HUES64 (cell line): ENCODE measurements at regions not wholly inside any gene's neighbourhood (a gene's known extent, or its start where the extent isn't known, plus 50 kb on each side); places are given as distances from the start of the nearest gene placed in this dataset.

Experiments used
- H3K27ac ChIP-seq: 2 replicates; pipeline ENCODE4 v1.7.0; 2013; ENCODE audit warnings: low read depth, low read length, inconsistent platforms
- H3K27me3 ChIP-seq: 2 replicates; pipeline ENCODE4 v1.6.1; 2013; ENCODE audit warnings: mild to moderate bottlenecking, low read length; ENCODE audit not compliant: insufficient read depth
- H3K36me3 ChIP-seq: 2 replicates; pipeline ENCODE4 v1.6.1; 2013; ENCODE audit warnings: mild to moderate bottlenecking, low read length; ENCODE audit not compliant: insufficient read depth
- H3K4me1 ChIP-seq: 2 replicates; pipeline ENCODE4 v1.6.1; 2013; ENCODE audit warnings: mild to moderate bottlenecking, low read length, moderate library complexity; ENCODE audit not compliant: insufficient read depth
- H3K4me3 ChIP-seq: 2 replicates; pipeline ENCODE4 v1.5.1; 2013; ENCODE audit warnings: mild to moderate bottlenecking, low read length, moderate library complexity
- H3K9ac ChIP-seq: 2 replicates; pipeline ENCODE4 v1.6.1; 2013; ENCODE audit warnings: mild to moderate bottlenecking, low read depth, low read length
- H3K9me3 ChIP-seq: 2 replicates; pipeline ENCODE4 v1.6.1; 2013; ENCODE audit warnings: low read depth, low read length; ENCODE audit not compliant: insufficient read depth
- WGBS: fragments of 150-250, 120-280 bp; methylation state at CpG from one replicate; pipeline ENCODE4 v1.1.7; 2013; ENCODE audit warnings: missing lambda C conversion rate; 5-methylcytosine and 5-hydroxymethylcytosine counted together

DNA sequence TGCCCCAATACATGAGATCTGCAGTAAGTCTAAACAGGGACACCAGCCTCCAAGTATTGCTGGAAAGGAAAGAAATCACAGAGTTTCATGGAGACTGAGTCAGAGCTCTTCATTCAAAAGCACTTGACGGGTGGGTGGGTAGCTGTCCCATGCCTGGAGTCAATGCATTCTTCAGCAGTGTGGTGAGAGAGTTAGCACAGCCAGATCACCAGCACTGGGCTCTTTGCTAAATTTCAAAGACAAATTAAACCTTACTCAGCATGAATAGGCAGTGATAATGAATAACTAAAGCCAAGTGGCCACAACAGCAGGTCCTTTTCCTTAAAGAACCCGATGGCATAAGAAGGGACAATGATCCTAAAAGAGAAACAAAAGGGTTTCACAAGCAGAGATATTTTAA is 192.4 kb downstream of the ACTL7B start:
- no peaks in the 10 kb centered on the region for H3K27me3 ChIP-seq
- H3K36me3 ChIP-seq: no peaks in the 10 kb centered on the region
- no peak overlapping the region for H3K27ac ChIP-seq
- H3K4me1 ChIP-seq: peaks cover 14% of the 10 kb centered on the region
- no peak overlapping the region for H3K9ac ChIP-seq
- WGBS: 55% methylated on average over 2 of the region's 2 CpGs
- H3K4me3 ChIP-seq: no peak overlapping the region
- peaks cover 30% of the 10 kb centered on the region for H3K9me3 ChIP-seq

DNA sequence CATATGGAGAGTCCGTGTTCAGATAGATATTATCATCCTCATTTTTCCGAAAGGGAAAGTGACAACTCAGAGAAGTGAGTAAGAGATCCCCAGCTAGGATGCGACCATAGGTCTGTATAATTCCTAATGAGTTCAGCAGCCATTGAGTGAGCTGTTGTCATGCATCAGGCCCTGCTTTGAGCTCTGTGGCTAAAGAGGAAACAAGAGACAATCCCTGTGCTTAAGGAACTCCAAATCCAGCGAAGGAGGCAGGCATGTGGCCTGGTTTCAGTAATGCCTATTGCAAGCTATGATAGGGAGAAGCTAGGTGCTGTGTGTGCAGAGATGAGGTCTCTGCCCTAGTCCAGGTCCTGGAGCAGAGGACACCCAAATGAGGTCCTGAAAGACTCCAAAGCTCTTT is 192.8 kb downstream of the ACTL7B start:
- peaks cover 34% of the 10 kb centered on the region for H3K9me3 ChIP-seq
- no peak overlapping the region for H3K27ac ChIP-seq
- no peak overlapping the region for H3K4me3 ChIP-seq
- H3K9ac ChIP-seq: no peak overlapping the region
- 81% methylated on average over 4 of the region's 4 CpGs for WGBS
- no peaks in the 10 kb centered on the region for H3K27me3 ChIP-seq
- H3K36me3 ChIP-seq: no peaks in the 10 kb centered on the region
- peaks cover 14% of the 10 kb centered on the region for H3K4me1 ChIP-seq

DNA sequence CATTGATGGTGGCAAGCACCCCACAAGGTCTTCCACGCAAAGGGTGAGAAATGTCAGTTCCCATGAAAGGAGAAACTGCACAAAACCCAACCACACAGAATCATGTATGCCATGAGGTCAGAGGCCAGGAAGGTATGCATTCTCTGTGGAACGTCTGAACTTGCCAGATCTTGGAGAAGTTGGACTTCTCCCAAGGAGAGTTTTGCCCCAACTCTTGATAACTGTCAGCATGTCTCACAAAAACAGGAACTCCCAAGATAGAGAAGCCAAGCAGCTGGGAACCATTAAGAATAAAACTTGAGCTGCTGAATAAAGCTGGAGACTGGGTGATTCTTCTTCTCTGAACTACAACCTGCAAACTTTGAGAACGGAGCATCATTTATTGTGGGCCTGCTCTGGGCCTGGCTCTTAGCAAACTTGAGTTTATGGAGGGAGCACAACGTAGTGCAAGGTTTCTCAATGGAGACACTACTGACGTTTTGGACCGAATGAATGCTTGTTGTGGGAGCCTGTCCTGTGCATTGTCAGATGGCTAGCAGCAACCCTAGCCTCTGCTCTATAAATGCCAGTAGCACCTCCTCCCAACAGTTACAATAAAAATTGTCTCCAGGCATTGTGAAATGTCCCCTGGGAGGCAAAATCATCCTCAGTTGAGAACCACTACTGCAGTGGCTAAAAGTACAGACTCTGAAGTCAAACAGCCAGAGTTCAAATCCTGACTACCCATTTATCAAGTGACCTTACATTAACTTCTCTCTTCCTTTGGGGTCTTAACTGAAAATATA is 193.5 kb downstream of the ACTL7B start:
- Histone ChIP-seq H3K9ac (no peak overlapping the region), H3K27me3 (no peaks in the 10 kb centered on the region), H3K4me3 (no peak overlapping the region), H3K4me1 (peaks cover 14% of the 10 kb centered on the region), H3K27ac (no peak overlapping the region), H3K9me3 (peaks cover 34% of the 10 kb centered on the region), H3K36me3 (no peaks in the 10 kb centered on the region)
- 94% methylated on average over 6 of the region's 6 CpGs for WGBS

DNA sequence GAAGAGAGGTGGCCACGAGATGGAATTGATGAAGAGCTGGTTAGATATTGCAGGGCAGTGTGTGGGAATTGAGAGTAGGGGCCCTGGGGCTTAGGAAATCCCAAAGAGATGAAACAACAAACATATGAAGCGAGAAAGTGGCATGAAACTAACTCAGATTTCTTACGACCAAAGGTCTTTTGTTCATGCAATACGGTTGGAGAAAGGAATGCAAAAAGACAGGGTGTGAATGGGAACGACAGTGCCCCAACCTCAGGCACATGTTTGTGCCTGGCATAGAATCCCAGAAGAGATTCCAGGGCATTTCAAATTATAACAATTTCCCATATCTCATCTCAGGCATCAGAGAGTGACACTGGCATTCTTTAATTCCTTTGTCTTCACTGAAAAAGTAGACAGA is 199.2 kb downstream of the ACTL7B start:
- Histone ChIP-seq H3K9me3 (peaks cover 30% of the 10 kb centered on the region), H3K9ac (no peak overlapping the region), H3K4me3 (no peak overlapping the region), H3K27ac (no peak overlapping the region), H3K36me3 (no peaks in the 10 kb centered on the region), H3K27me3 (no peaks in the 10 kb centered on the region), H3K4me1 (no peaks in the 10 kb centered on the region)
- 92% methylated on average over 5 of the region's 5 CpGs for WGBS

DNA sequence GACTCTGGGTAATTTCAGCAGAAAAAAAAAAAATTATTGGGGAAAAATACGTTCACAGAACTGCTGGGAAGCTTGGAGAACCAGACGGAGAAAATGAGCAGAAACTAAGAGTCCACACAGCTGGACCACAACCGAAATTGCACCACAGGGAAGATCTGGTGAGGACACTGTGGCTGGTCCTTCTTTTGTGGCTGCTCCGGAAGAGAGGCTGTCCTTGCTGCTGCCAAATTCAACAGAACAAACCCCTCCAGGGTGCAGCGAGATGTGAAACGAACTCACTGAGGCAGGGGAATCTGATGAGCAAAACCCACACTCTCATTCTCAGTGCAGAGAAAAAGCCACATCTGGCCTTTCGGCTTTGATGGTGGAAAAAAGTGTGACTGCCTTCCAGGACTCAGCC is 200.0 kb downstream of the ACTL7B start:
- Histone ChIP-seq H3K27ac (no peak overlapping the region), H3K9me3 (peaks cover 25% of the 10 kb centered on the region), H3K36me3 (no peaks in the 10 kb centered on the region), H3K4me3 (no peak overlapping the region), H3K27me3 (no peaks in the 10 kb centered on the region), H3K4me1 (no peaks in the 10 kb centered on the region), H3K9ac (no peak overlapping the region)
- WGBS: 92% methylated on average over 7 of the region's 7 CpGs

DNA sequence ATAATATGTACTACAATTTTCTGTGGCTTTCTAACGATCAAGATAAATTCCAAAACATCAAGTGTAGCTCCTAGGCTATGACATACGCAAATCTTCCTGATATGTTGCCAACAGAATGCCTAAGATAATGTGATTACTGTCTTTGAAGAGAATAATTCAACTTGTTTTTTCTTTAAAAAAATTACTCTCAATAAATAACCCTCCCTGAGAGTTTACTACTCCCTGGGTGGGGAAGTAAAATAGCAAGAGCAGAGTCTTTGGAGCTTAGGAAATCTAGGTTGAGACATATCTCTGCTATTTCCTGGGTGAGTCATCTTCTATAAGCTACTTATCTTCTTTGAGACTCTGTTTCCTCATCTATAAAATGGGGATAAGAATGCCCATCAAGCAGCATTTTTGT is 201.2 kb downstream of the ACTL7B start:
- Histone ChIP-seq H3K27me3 (no peaks in the 10 kb centered on the region), H3K36me3 (no peaks in the 10 kb centered on the region), H3K4me3 (no peak overlapping the region), H3K9me3 (peaks cover 13% of the 10 kb centered on the region), H3K4me1 (no peaks in the 10 kb centered on the region), H3K27ac (no peak overlapping the region), H3K9ac (no peak overlapping the region)
- 94% methylated on average over 2 of the region's 2 CpGs for WGBS

DNA sequence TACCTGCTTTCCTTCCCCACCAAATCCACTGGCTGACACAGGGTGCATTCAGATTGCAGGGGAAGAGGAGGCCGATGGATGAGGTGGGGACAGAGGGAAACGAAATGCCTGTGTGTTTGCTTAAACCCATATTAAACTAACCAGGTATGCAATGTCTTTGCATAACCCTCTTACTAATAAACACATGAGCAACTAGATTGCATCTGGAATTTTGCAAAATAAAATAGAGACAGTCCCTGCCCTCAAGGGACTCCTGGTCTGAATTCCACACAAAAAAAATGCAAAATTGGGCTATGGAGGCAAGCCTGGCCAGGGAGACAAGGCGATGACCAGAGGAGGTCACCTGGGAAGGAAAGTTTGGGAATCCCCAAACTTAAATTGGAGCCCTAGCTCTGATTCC is 202.9 kb downstream of the ACTL7B start:
- H3K9me3 ChIP-seq: no peaks in the 10 kb centered on the region
- no peaks in the 10 kb centered on the region for H3K4me1 ChIP-seq
- no peaks in the 10 kb centered on the region for H3K27me3 ChIP-seq
- 92% methylated on average over 2 of the region's 3 CpGs for WGBS
- H3K9ac ChIP-seq: no peak overlapping the region
- no peak overlapping the region for H3K27ac ChIP-seq
- no peak overlapping the region for H3K4me3 ChIP-seq
- no peaks in the 10 kb centered on the region for H3K36me3 ChIP-seq

DNA sequence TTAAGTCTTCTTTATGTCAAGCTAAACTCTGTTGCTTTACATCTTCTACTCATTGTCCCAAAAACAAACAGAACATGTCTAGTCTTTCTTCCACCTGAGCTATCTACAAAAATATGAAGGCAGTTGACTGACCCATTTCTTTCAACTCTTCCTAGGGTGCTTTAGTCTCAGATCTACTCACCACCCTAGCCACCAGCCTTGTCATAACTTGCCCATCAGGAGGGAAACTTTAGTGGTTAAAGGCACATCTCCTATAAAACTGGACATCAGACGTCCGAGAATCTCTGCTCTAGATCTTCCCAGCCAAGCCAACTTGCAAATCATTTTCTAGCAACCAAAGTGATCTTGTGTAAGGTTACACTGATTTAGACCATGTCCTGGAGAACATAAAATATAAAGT is 205.0 kb downstream of the ACTL7B start:
- Histone ChIP-seq H3K4me1 (no peaks in the 10 kb centered on the region), H3K27me3 (no peaks in the 10 kb centered on the region), H3K9me3 (no peaks in the 10 kb centered on the region), H3K9ac (no peak overlapping the region), H3K4me3 (no peak overlapping the region), H3K27ac (no peak overlapping the region), H3K36me3 (no peaks in the 10 kb centered on the region)
- 74% methylated on average over 2 of the region's 2 CpGs for WGBS

DNA sequence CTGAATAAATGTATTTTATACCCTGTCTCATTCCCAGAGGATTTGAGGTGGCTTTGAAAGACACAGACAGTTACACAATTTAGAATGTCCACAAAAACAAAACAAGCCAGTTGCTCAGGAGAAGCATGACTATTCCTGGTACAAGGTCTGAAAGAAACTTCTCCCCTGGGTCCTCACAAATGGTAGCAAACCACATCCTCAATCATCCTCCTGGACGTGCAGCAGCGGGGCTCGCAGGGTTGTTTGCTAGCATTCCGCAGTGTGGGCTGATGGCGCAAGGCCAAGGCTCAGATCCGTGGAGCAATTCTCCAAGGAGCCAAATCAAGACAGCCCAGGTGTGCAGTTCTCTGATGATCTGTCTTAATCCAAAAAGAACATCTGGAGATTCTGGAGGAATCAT is 210.3 kb downstream of the ACTL7B start:
- H3K36me3 ChIP-seq: no peaks in the 10 kb centered on the region
- H3K4me1 ChIP-seq: no peaks in the 10 kb centered on the region

DNA sequence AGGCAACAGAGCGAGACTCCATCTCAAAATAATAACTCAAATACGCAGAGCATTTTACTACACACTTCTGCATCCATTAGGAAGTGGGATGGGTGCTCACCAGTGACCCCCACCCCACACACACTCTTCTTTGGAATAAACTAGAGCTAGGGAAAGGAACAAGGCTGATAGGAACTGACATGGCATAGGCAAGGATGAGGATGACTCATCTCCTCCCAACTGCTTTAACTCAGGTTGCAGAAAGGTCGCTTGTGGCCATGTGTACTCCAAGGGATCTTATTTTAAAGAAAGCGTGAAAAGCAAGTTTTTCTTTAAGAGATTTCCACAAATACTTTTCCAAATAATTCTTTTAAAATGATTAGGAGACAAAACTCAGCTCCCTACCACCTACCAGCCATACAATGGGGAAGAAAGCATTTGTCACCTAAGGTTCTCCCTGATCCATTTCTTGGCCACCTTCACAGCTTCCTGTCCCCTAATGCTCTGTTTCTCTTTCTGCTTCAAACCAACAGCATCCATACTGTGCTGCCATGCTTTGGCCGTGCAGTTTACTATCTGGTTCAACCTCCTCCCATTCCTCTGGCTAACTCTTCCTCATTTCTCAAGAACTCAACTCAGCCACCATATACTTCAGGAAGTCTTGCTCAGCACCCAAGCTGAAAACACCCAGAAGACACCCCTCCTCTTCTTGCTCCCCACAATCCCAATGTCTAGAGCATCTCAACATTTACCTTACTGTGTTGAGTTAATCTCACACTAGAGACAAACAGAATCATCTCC is 211.9 kb downstream of the ACTL7B start:
- Histone ChIP-seq H3K9ac (no peak overlapping the region), H3K36me3 (no peaks in the 10 kb centered on the region), H3K4me3 (no peak overlapping the region), H3K4me1 (no peaks in the 10 kb centered on the region), H3K27me3 (no peaks in the 10 kb centered on the region), H3K27ac (no peak overlapping the region), H3K9me3 (no peaks in the 10 kb centered on the region)
- WGBS: 94% methylated on average over 4 of the region's 5 CpGs

More for the DNA sequence above, 210.3 kb downstream of the ACTL7B start:
- H3K27ac ChIP-seq: no peak overlapping the region
- H3K27me3 ChIP-seq: no peaks in the 10 kb centered on the region
- H3K9ac ChIP-seq: no peak overlapping the region
- no peak overlapping the region for H3K4me3 ChIP-seq
- H3K9me3 ChIP-seq: no peaks in the 10 kb centered on the region
- WGBS: 90% methylated on average over 6 of the region's 6 CpGs

DNA sequence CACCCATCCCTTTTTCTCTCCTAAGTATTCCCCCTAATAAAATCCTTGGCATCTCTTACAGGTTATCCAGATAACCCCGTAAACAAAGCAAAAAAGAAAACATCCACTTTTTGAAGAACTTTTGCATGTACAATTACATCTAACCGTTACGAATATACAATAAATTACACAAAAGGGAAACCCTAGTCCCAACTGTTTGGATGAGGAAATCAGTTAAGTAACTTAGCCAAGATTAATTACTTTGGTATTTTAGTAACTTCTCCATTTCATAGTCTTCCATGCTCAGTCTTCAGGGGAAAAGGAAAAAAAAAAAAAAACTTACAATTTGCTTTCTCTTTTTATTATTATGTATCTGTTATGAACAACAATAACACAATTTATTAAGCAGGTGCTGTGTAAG is 212.9 kb downstream of the ACTL7B start:
- peaks cover 3% of the 10 kb centered on the region; the same call in 1 of the 2 replicates for H3K4me1 ChIP-seq
- H3K9me3 ChIP-seq: no peaks in the 10 kb centered on the region
- H3K27me3 ChIP-seq: no peaks in the 10 kb centered on the region
- H3K9ac ChIP-seq: no peak overlapping the region
- WGBS: 97% methylated on average over 3 of the region's 3 CpGs
- H3K36me3 ChIP-seq: no peaks in the 10 kb centered on the region
- no peak overlapping the region for H3K27ac ChIP-seq
- H3K4me3 ChIP-seq: no peak overlapping the region
